ENCODE measurements at regions not wholly inside any gene's neighbourhood (a gene's known extent, or its start where the extent isn't known, plus 50 kb on each side); places are given as distances from the start of the nearest gene placed in this dataset.

GRCh38 chrX:39163581-39164126 is 362.4 kb downstream of the MID1IP1 start:
- DNase-seq (ENCODE audit: low spot score in 2 of 2), result no peak
- intact Hi-C loops (cut with DNase I; ENCODE audit: low total_unique reads), result loop anchor here (5.0 kb wide), 1 partner anchor 204 kb away; no protein-coding TSS in a partner anchor
- TF ChIP-seq POLR2A (IDR thresholded peaks at IDR 0.05) (no peak), POLR2AphosphoS5 (IDR thresholded peaks at IDR 0.05) (no peak)
- TF ChIP-seq, protein P1, sequence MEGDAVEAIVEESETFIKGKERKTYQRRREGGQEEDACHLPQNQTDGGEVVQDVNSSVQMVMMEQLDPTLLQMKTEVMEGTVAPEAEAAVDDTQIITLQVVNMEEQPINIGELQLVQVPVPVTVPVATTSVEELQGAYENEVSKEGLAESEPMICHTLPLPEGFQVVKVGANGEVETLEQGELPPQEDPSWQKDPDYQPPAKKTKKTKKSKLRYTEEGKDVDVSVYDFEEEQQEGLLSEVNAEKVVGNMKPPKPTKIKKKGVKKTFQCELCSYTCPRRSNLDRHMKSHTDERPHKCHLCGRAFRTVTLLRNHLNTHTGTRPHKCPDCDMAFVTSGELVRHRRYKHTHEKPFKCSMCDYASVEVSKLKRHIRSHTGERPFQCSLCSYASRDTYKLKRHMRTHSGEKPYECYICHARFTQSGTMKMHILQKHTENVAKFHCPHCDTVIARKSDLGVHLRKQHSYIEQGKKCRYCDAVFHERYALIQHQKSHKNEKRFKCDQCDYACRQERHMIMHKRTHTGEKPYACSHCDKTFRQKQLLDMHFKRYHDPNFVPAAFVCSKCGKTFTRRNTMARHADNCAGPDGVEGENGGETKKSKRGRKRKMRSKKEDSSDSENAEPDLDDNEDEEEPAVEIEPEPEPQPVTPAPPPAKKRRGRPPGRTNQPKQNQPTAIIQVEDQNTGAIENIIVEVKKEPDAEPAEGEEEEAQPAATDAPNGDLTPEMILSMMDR (IDR thresholded peaks at IDR 0.05), result no peak
- no peaks in the 10 kb centered on the region for H3K9me3 ChIP-seq
- H3K27me3 ChIP-seq, result peaks cover 0 to 84% of the 10 kb centered on the region in 2 donors
- no peaks in the 10 kb centered on the region for H3K36me3 ChIP-seq
- no peak overlapping the region for H3K4me3 ChIP-seq
- H3K4me1 ChIP-seq, result no peaks in the 10 kb centered on the region
- no peak overlapping the region for H3K27ac ChIP-seq

DNA sequence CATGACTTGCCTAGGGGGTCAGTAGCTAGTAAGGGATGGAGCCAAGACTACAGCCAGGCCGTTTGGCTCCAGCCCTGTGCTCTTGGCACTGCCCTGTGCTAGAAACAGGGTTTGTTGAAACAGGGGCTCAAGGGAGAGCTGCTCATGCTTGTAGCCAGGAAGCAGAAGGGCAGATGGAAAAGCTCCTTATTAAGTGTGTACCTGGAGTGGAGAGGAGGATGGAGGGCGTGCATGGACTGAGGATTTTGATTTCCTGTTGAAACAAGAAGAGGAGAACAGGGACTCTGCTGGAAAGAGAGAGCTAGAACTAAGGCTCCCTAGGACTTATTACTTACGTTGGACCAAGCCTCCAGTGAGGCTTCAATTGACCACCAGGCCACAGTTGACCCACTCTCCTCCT is 363.0 kb downstream of the MID1IP1 start:
- peaks cover 0 to 89% of the 10 kb centered on the region in 2 donors for H3K27me3 ChIP-seq
- intact Hi-C loops (cut with DNase I; ENCODE audit: low total_unique reads), result loop anchor here (5.0 kb wide), 1 partner anchor 203 kb away; no protein-coding TSS in a partner anchor
- H3K27ac ChIP-seq, result no peak overlapping the region
- DNase-seq (ENCODE audit: low spot score in 2 of 2), result no peak
- TF ChIP-seq POLR2AphosphoS5 (IDR thresholded peaks at IDR 0.05) (no peak), POLR2A (IDR thresholded peaks at IDR 0.05) (no peak)
- TF ChIP-seq, protein P1 (IDR thresholded peaks at IDR 0.05), result no peak
- H3K4me3 ChIP-seq, result no peak overlapping the region
- no peaks in the 10 kb centered on the region for H3K4me1 ChIP-seq
- no peaks in the 10 kb centered on the region for H3K36me3 ChIP-seq
- H3K9me3 ChIP-seq, result no peaks in the 10 kb centered on the region

DNA sequence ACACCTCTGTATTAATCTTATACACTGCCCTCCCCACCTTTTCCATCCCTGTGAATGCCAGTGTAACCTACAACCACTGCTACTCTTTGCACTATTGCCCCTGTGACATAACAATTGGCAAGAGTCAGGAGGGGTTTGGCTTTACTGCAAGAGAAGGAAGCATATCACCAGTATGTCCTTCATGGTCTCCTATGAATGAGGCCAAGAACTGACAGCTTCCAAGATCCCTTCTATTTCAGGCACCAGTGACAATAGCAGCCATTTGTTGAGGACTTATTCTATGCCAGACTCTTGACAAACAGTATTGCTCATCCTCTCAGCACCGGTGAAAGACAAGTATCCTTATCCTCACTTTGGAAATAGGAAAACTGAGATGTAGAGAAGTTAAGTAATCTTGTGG is 363.9 kb downstream of the MID1IP1 start:
- Histone ChIP-seq H3K4me3 (no peak overlapping the region), H3K9me3 (no peaks in the 10 kb centered on the region), H3K27ac (no peak overlapping the region), H3K36me3 (no peaks in the 10 kb centered on the region), H3K4me1 (no peaks in the 10 kb centered on the region), H3K27me3 (peaks cover 0 to 94% of the 10 kb centered on the region in 2 donors)
- intact Hi-C loops (cut with DNase I; ENCODE audit: low total_unique reads), result no loop called here
- no peak for DNase-seq (ENCODE audit: low spot score in 2 of 2)
- TF ChIP-seq POLR2A (IDR thresholded peaks at IDR 0.05) (no peak), POLR2AphosphoS5 (IDR thresholded peaks at IDR 0.05) (no peak)
- TF ChIP-seq, protein P1 (IDR thresholded peaks at IDR 0.05), result no peak

- no peak for DNase-seq (ENCODE audit: low spot score in 2 of 2)
- Histone ChIP-seq H3K4me1 (no peaks in the 10 kb centered on the region), H3K27me3 (peaks cover 0 to 94% of the 10 kb centered on the region in 2 donors), H3K27ac (no peak overlapping the region), H3K36me3 (no peaks in the 10 kb centered on the region), H3K9me3 (no peaks in the 10 kb centered on the region), H3K4me3 (no peak overlapping the region)
- intact Hi-C loops (cut with DNase I; ENCODE audit: low total_unique reads), result no loop called here
- TF ChIP-seq POLR2AphosphoS5 (IDR thresholded peaks at IDR 0.05) (no peak), POLR2A (IDR thresholded peaks at IDR 0.05) (no peak)
- TF ChIP-seq, protein P1 (IDR thresholded peaks at IDR 0.05), result no peak
These were observed 364.5 kb downstream of the MID1IP1 start for GRCh38 chrX:39165773-39166172.

GRCh38 chrX:39167791-39168190 is 366.5 kb downstream of the MID1IP1 start:
- TF ChIP-seq, protein P1 (IDR thresholded peaks at IDR 0.05), result no peak
- TF ChIP-seq POLR2AphosphoS5 (IDR thresholded peaks at IDR 0.05) (no peak), POLR2A (IDR thresholded peaks at IDR 0.05) (no peak)
- intact Hi-C loops (cut with DNase I; ENCODE audit: low total_unique reads), result no loop called here
- no peaks in the 10 kb centered on the region for H3K4me1 ChIP-seq
- no peak for DNase-seq (ENCODE audit: low spot score in 2 of 2)
- H3K9me3 ChIP-seq, result no peaks in the 10 kb centered on the region
- no peak overlapping the region for H3K27ac ChIP-seq
- H3K36me3 ChIP-seq, result no peaks in the 10 kb centered on the region
- no peak overlapping the region for H3K4me3 ChIP-seq
- peaks cover 0 to 89% of the 10 kb centered on the region in 2 donors for H3K27me3 ChIP-seq
